ENCODE measurements at regions not wholly inside any gene's neighbourhood (a gene's known extent, or its start where the extent isn't known, plus 50 kb on each side); places are given as distances from the start of the nearest gene placed in this dataset.

- intact Hi-C loops (cut with DNase I) = no loop called here
- DNase-seq = no peak
- no peaks in the 10 kb centered on the region for H3K4me1 ChIP-seq
- TF ChIP-seq CTCF (IDR thresholded peaks at IDR 0.05) = no peak
- no peak for TF ChIP-seq POLR2A (IDR thresholded peaks at IDR 0.05)
- H3K36me3 ChIP-seq = no peaks in the 10 kb centered on the region
- no peak overlapping the region for H3K27ac ChIP-seq
- no peaks in the 10 kb centered on the region for H3K9me3 ChIP-seq
- H3K4me3 ChIP-seq = no peak overlapping the region
- WGBS, 4 donors = 88 to 94% (median 91%) methylated on average over 2 of the region's 2 CpGs
- H3K27me3 ChIP-seq = no peaks in the 10 kb centered on the region
- ATAC-seq = no peak
These were observed 52.7 kb upstream of the CMC1 start for GRCh38 chr3:28188686-28189085.

- 89 to 91% (median 90%) methylated on average over 2 of the region's 2 CpGs for WGBS, 4 donors
- no peaks in the 10 kb centered on the region for H3K36me3 ChIP-seq
- H3K4me1 ChIP-seq = no peaks in the 10 kb centered on the region
- H3K9me3 ChIP-seq = no peaks in the 10 kb centered on the region
- TF ChIP-seq POLR2A (IDR thresholded peaks at IDR 0.05) (no peak), CTCF (IDR thresholded peaks at IDR 0.05) (no peak)
- DNase-seq = no peak
- no peak for ATAC-seq
- H3K4me3 ChIP-seq = no peak overlapping the region
- intact Hi-C loops (cut with DNase I) = no loop called here
- H3K27me3 ChIP-seq = no peaks in the 10 kb centered on the region
- H3K27ac ChIP-seq = no peak overlapping the region
These were observed 50.1 kb upstream of the CMC1 start for GRCh38 chr3:28191363-28191762.

All from heart left ventricle (tissue), 16 donors.